Lower lobe of right lung (tissue), 2 donors: ENCODE measurements at regions not wholly inside any gene's neighbourhood (a gene's known extent, or its start where the extent isn't known, plus 50 kb on each side); places are given as distances from the start of the nearest gene placed in this dataset.

Source experiments
- ATAC-seq, 2 donors: fragments of 200-7000 bp; cut with Tn5 transposase; one replicate each; pipeline ENCODE4 v1.9.1; 2020 to 2022; ENCODE audit warnings: mild to moderate bottlenecking in 2 of 2, moderate library complexity in 2 of 2
- DNase-seq: peaks from one replicate; pipeline ENCODE4 v3.0.0-alpha.2; 2020
- H3K27ac ChIP-seq: fragments of 200-600 bp; one replicate; pipeline ENCODE4 v1.8.0; 2022
- H3K27me3 ChIP-seq: fragments of 200-600 bp; one replicate; pipeline ENCODE4 v1.8.0; 2022; ENCODE audit warnings: low read depth
- H3K36me3 ChIP-seq: fragments of 200-600 bp; one replicate; pipeline ENCODE4 v1.8.0; 2022; ENCODE audit warnings: mild to moderate bottlenecking
- H3K4me1 ChIP-seq: fragments of 200-600 bp; one replicate; pipeline ENCODE4 v1.8.0; 2022
- H3K4me3 ChIP-seq: fragments of 200-600 bp; one replicate; pipeline ENCODE4 v1.8.0; 2022; ENCODE audit warnings: mild to moderate bottlenecking
- H3K9me3 ChIP-seq: fragments of 200-600 bp; one replicate; pipeline ENCODE4 v1.8.0; 2022
- CTCF ChIP-seq: fragments of 200-600 bp; IDR thresholded peaks from one replicate; pipeline ENCODE4 v1.8.0; 2022; ENCODE audit warnings: antibody characterized with exemption, mild to moderate bottlenecking
- intact Hi-C: fragments of 100-400 bp; cut with DNase I; formaldehyde crosslinking; loops from one replicate; pipeline ENCODE4 v1.11.0; 2022
- donor health status: DM: no; HTN: yes; CAD: no; lungs with severe emphysema.

- Histone ChIP-seq H3K36me3 (no peaks in the 10 kb centered on the region), H3K9me3 (no peaks in the 10 kb centered on the region), H3K27me3 (no peaks in the 10 kb centered on the region), H3K27ac (no peak overlapping the region), H3K4me1 (no peaks in the 10 kb centered on the region), H3K4me3 (no peak overlapping the region)
- DNase-seq (no peak), ATAC-seq (no peak)
- TF ChIP-seq CTCF: no peak
- intact Hi-C loops: no loop called here
These were observed 934.1 kb upstream of the CRIM1 start for GRCh38 chr2:35421485-35421884.

GRCh38 chr2:35417293-35417692 lies 938.3 kb upstream of the CRIM1 start:
- Histone ChIP-seq H3K27me3 (no peaks in the 10 kb centered on the region), H3K9me3 (no peaks in the 10 kb centered on the region), H3K4me3 (no peak overlapping the region), H3K4me1 (no peaks in the 10 kb centered on the region), H3K27ac (no peak overlapping the region), H3K36me3 (no peaks in the 10 kb centered on the region)
- no peak for TF ChIP-seq CTCF
- DNase-seq (no peak), ATAC-seq (no peak)
- intact Hi-C loops: no loop called here

- H3K36me3 ChIP-seq: no peaks in the 10 kb centered on the region
- H3K4me3 ChIP-seq: no peak overlapping the region
- ATAC-seq (no peak), DNase-seq (no peak)
- H3K27me3 ChIP-seq: no peaks in the 10 kb centered on the region
- H3K9me3 ChIP-seq: no peaks in the 10 kb centered on the region
- no peak overlapping the region for H3K27ac ChIP-seq
- TF ChIP-seq CTCF: no peak
- intact Hi-C loops: no loop called here
- no peaks in the 10 kb centered on the region for H3K4me1 ChIP-seq
These were observed 939.0 kb upstream of the CRIM1 start for GRCh38 chr2:35416391-35417140.

GRCh38 chr2:35415942-35416341 lies 939.6 kb upstream of the CRIM1 start:
- no peak for ATAC-seq
- intact Hi-C loops: no loop called here
- no peak for TF ChIP-seq CTCF
- no peaks in the 10 kb centered on the region for H3K27me3 ChIP-seq
- no peaks in the 10 kb centered on the region for H3K4me1 ChIP-seq
- H3K36me3 ChIP-seq: no peaks in the 10 kb centered on the region
- DNase-seq: no peak
- no peak overlapping the region for H3K27ac ChIP-seq
- no peak overlapping the region for H3K4me3 ChIP-seq
- H3K9me3 ChIP-seq: no peaks in the 10 kb centered on the region

GRCh38 chr2:35415282-35415681 lies 940.3 kb upstream of the CRIM1 start:
- Histone ChIP-seq H3K9me3 (no peaks in the 10 kb centered on the region), H3K4me1 (no peaks in the 10 kb centered on the region), H3K27me3 (no peaks in the 10 kb centered on the region), H3K4me3 (no peak overlapping the region), H3K36me3 (no peaks in the 10 kb centered on the region), H3K27ac (no peak overlapping the region)
- ATAC-seq (no peak), DNase-seq (no peak)
- intact Hi-C loops: no loop called here
- no peak for TF ChIP-seq CTCF
